Gastrocnemius medialis (tissue), 4 donors: ENCODE measurements at regions not wholly inside any gene's neighbourhood (a gene's known extent, or its start where the extent isn't known, plus 50 kb on each side); places are given as distances from the start of the nearest gene placed in this dataset.

Experiments
- CTCF ChIP-seq, 5 experiments: fragments of 450-650 bp in 3 of 5; fragments of 200-600 bp in 2 of 5; sonication (generic) in 2 of 5; IDR thresholded peaks in 4 of 5; conservative IDR thresholded peaks in 1 of 5; 1 replicate in 4 of 5; 2 replicates in 1 of 5; pipeline ENCODE4 v1.5.1; 2016 to 2019; ENCODE audit warnings: antibody characterized with exemption in 5 of 5, mild to moderate bottlenecking in 3 of 5, moderate library complexity in 3 of 5
- POLR2A ChIP-seq, 2 donors: fragments of 450-650 bp; IDR thresholded peaks; one replicate each; pipeline ENCODE4 v1.6.1; 2017; ENCODE audit warnings: antibody characterized with exemption in 2 of 2, mild to moderate bottlenecking in 2 of 2, moderate library complexity in 2 of 2

- TF ChIP-seq CTCF (IDR thresholded peaks at IDR 0.05 in 4 of 5, conservative IDR thresholded peaks at IDR 0.05 in 1 of 5): no peak
- TF ChIP-seq POLR2A (IDR thresholded peaks at IDR 0.05): no peak
Observed at GRCh38 chr13:59280297-59280696, 883.4 kb downstream of the DIAPH3 start.
